ENCODE measurements at regions not wholly inside any gene's neighbourhood (a gene's known extent, or its start where the extent isn't known, plus 50 kb on each side); places are given as distances from the start of the nearest gene placed in this dataset. TPM values are rescaled to one million over a fixed set of nuclear protein-coding genes. Genes with fewer than 3 reads are reported as not detected.
"Not testable (repeated sequence)": the region's sequence is repeated elsewhere in the genome, so short reads cannot be mapped to it uniquely, and the experiment has no call there.

DNA sequence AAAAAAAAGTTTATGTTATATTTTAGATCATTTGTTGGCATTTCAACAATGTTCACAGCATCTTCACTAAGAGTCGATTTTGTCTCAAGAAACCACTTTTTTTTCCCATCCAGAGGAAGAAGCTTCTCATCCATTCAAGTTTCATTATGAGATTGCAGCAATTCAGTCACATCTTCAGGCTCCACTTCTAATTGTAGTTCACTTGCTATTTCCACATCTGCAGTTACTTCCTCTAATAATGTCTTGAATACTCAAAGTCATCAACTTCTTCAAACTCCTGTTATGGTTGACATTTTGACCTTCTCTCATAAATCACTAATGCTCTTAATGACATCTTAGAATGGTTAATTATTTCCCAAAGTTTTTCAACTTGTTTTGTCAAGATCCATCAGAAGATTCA lies 61.3 kb upstream of the CHORDC1 start:
- no peak for DNase-seq (ENCODE audit: low read depth in 1 of 2, low spot score in 1 of 2)
- H3K4me3 ChIP-seq (replicated peaks; ENCODE audit: insufficient read depth, low read length) = no peak overlapping the region
- no peaks in the 10 kb centered on the region for H3K27me3 ChIP-seq (ENCODE audit: insufficient read depth, poor library complexity, severe bottlenecking)
- TF ChIP-seq, protein P1, sequence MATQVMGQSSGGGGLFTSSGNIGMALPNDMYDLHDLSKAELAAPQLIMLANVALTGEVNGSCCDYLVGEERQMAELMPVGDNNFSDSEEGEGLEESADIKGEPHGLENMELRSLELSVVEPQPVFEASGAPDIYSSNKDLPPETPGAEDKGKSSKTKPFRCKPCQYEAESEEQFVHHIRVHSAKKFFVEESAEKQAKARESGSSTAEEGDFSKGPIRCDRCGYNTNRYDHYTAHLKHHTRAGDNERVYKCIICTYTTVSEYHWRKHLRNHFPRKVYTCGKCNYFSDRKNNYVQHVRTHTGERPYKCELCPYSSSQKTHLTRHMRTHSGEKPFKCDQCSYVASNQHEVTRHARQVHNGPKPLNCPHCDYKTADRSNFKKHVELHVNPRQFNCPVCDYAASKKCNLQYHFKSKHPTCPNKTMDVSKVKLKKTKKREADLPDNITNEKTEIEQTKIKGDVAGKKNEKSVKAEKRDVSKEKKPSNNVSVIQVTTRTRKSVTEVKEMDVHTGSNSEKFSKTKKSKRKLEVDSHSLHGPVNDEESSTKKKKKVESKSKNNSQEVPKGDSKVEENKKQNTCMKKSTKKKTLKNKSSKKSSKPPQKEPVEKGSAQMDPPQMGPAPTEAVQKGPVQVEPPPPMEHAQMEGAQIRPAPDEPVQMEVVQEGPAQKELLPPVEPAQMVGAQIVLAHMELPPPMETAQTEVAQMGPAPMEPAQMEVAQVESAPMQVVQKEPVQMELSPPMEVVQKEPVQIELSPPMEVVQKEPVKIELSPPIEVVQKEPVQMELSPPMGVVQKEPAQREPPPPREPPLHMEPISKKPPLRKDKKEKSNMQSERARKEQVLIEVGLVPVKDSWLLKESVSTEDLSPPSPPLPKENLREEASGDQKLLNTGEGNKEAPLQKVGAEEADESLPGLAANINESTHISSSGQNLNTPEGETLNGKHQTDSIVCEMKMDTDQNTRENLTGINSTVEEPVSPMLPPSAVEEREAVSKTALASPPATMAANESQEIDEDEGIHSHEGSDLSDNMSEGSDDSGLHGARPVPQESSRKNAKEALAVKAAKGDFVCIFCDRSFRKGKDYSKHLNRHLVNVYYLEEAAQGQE (IDR thresholded peaks at IDR 0.05; ENCODE audit: insufficient replicate concordance, low read depth) = no peak
- no peak for TF ChIP-seq CTCF (IDR thresholded peaks at IDR 0.05; ENCODE audit: insufficient read depth, low read length)
- TF ChIP-seq POLR2AphosphoS5 (IDR thresholded peaks at IDR 0.05; ENCODE audit: low read depth) = no peak
- no peak for TF ChIP-seq GABPA (IDR thresholded peaks at IDR 0.05; ENCODE audit: low read depth)
- TF ChIP-seq SPI1 (IDR thresholded peaks at IDR 0.05; ENCODE audit: borderline replicate concordance, low read depth) = no peak
- no peak overlapping the region for H3K27ac ChIP-seq (replicated peaks)

DNA sequence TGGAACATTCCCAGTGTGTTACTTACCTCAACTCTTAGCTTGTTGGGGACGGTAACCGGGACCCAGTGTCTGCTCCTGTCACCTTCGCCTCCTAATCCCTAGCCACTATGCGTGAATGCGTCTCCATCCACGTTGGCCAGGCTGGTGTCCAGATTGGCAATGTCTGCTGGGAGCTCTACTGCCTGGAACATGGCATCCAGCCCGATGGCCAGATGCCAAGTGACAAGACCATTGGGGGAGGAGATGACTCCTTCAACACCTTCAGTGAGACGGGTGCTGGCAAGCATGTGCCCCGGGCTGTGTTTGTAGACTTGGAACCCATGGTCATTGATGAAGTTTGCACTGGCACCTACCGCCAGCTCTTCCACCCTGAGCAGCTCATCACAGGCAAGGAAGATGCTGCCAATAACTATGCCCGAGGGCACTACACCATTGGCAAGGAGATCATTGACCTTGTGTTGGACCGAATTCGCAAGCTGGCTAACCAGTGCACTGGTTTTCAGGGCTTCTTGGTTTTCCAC lies 59.8 kb upstream of the CHORDC1 start:
- H3K4me3 ChIP-seq (replicated peaks; ENCODE audit: insufficient read depth, low read length); H3K27me3 ChIP-seq (ENCODE audit: insufficient read depth, poor library complexity, severe bottlenecking); DNase-seq (ENCODE audit: low read depth in 1 of 2, low spot score in 1 of 2); H3K27ac ChIP-seq (replicated peaks): not testable (repeated sequence)

GRCh38 chr11:90274362-90274761 lies 51.5 kb upstream of the CHORDC1 start:
- Histone ChIP-seq H3K27me3 (ENCODE audit: insufficient read depth, poor library complexity, severe bottlenecking) (no peaks in the 10 kb centered on the region), H3K4me3 (replicated peaks; ENCODE audit: insufficient read depth, low read length) (no peak overlapping the region), H3K27ac (replicated peaks) (no peak overlapping the region)
- no peak for DNase-seq (ENCODE audit: low read depth in 1 of 2, low spot score in 1 of 2)
- TF ChIP-seq POLR2AphosphoS5 (IDR thresholded peaks at IDR 0.05; ENCODE audit: low read depth) (no peak), GABPA (IDR thresholded peaks at IDR 0.05; ENCODE audit: low read depth) (no peak), CTCF (IDR thresholded peaks at IDR 0.05; ENCODE audit: insufficient read depth, low read length) (no peak)

Small RNA genes in the stretch of these regions (microRNA-seq; reads per million reads assigned to microRNA genes)
- not detected for gene MIR1261
- not detected for gene MIR4490
